ENCODE measurements at regions not wholly inside any gene's neighbourhood (a gene's known extent, or its start where the extent isn't known, plus 50 kb on each side); places are given as distances from the start of the nearest gene placed in this dataset.
"Not testable (repeated sequence)": the region's sequence is repeated elsewhere in the genome, so short reads cannot be mapped to it uniquely, and the experiment has no call there.

DNA sequence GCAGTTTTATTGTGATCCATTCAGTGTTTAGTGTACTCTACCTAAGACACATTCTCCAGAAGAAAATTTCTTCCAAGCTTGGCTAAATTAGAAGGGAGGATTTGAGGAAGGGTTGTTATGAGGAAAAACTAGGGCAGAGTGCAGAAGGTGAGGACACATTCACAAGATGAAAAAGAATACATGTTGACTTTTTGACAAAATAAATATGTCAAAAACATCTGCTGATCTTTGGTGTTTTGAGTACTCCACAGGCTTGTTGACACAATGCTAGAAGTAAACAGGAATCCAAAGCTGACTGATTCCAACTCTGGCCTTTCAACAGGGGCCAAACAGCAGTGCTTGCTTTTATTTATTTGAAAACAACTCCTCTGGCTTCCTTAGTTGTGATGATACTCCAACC, 125.8 kb upstream of the SLC7A11 start:
- no peak for DNase-seq (ENCODE audit: extremely low read depth, low read depth)

GRCh38 chr4:138352446-138352845, 110.3 kb upstream of the SLC7A11 start:
- not testable (repeated sequence) for DNase-seq (ENCODE audit: extremely low read depth, low read depth)

DNA sequence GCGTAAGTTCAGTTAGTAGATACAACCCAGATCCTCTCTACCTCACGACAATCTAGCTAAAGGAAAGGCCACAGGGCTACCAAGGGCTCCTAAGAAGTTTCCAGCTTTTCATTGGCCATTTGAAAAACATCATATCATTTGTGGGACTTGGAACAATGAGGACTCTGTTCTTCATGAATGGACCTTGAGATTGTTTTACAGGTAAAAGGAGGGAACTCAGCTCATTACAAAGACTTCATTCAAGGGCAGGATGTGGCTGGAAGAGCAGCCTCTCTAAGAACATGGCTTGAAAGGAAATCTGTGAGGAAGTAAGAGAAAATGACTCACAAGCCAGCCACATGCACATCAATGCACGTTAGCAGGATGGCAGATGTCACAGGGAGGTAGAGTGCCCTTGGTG, 105.9 kb upstream of the SLC7A11 start:
- no peak for DNase-seq (ENCODE audit: extremely low read depth, low read depth)

DNA sequence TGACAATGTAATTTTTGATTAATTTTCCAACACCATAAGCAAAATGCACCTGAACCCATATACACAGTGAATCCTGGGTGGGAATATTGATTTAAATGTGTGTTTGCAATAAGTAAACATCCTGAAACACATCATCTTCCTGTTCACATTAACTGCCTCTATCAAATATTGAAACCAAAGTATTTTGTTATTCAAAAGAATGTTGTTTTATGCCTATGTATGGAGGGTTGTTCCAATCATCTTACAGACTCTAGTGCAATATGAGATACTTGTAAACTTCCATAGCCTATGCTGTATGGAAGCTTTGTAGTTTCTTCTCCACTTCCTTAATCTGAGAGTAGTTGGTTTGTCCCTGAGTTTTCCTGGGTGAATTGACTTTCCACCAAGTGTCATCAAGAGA, 105.4 kb upstream of the SLC7A11 start:
- DNase-seq (ENCODE audit: extremely low read depth, low read depth) = no peak

DNA sequence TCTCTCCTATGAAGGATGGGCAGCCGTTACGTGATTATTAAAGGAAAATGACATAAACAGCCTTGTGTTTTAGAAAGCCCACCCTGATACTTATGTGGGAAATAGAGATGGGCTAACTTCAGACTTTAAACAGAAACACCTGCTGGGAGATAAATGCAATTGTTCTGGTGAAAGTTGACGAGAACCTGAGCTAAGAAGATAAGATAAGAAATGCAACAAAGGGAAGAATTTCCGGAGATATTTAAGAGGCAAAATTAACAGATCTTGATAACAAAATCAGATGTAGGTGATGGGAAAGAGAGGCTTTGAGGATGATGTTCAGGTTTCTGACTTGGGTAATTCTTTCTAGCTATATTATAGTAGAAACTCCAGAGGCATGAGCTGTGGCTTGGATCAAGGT, 102.7 kb upstream of the SLC7A11 start:
- no peak for DNase-seq (ENCODE audit: extremely low read depth, low read depth)

DNA sequence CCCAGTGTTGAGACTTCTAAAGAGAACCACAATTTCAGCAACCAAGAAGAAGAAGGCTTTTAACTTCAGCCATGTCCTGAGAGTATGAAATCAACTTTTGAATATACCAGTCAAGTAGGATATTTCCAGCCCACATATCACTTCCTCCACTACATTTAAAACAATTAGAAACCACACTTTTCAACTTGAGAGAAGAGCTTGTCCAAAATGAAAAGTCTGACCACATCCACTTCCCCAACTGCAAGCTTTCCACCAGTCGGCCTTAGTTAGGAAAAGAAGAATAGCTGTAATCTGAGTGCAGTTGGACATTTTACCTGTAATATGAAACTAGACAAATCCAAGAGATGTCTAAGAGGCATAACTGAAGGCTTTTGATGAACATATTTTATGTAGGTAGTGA, 101.9 kb upstream of the SLC7A11 start:
- DNase-seq (ENCODE audit: extremely low read depth, low read depth) = no peak

DNA sequence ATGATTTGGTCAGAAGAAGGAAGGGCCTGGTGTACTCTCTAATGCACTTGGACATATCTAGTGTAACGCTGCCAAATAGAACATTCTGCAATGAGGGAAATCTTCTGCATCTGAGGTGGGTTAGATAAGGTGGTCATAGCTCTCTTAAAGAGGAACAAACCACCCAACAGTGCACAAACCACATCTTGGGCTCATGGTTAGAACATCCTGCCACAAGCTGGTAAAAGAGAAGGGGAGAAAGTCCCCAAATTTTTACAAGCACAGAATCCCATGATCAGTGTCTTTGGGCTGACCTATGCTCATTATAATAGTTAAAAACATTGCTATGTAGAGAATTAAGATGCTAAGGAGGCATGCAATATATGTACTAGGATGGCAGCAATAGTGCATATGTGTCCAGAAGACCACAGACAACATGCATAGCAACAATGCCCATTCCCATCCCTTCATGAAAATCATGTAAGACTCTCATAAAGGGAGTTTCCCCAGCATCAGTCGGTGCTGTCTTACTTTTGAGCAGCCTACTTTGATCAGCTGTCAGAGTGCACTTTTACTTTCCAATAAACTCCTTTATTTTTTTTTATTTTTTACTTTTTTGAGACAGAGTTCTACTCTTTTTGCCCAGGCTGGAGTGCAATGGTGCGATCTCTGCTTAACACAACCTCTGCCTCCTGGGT, 99.7 kb upstream of the SLC7A11 start:
- DNase-seq (ENCODE audit: extremely low read depth, low read depth) = no peak

GRCh38 chr4:138338840-138339239, 96.7 kb upstream of the SLC7A11 start:
- DNase-seq (ENCODE audit: extremely low read depth, low read depth) = no peak

- DNase-seq (ENCODE audit: extremely low read depth, low read depth) = not testable (repeated sequence)
Measured at GRCh38 chr4:138338222-138338621, 96.1 kb upstream of the SLC7A11 start.

- no peak for DNase-seq (ENCODE audit: extremely low read depth, low read depth)
Measured at GRCh38 chr4:138334346-138335016, 92.3 kb upstream of the SLC7A11 start.

DNA sequence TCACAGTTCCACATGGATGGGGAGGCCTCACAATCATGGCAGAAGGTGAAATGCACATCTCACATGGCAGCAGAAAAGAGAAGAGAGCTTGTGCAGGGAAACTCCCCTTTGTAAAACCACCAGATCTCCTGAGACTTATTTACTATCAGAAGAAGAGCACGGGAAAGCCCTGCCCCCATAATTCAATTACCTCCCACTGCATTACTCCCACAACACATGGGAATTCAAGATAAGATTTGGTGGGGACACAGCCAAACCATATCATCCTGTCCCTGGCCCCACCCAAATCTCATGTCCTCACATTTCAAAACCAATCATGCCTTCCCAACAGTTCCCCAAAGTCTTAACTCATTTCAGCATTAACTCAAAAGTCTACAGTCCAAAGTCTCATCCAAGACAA, 90.3 kb upstream of the SLC7A11 start:
- not testable (repeated sequence) for DNase-seq (ENCODE audit: extremely low read depth, low read depth)

GRCh38 chr4:138330531-138330930, 88.4 kb upstream of the SLC7A11 start:
- DNase-seq (ENCODE audit: extremely low read depth, low read depth) = no peak

GRCh38 chr4:138329506-138330070, 87.4 kb upstream of the SLC7A11 start:
- DNase-seq (ENCODE audit: extremely low read depth, low read depth) = no peak

DNA sequence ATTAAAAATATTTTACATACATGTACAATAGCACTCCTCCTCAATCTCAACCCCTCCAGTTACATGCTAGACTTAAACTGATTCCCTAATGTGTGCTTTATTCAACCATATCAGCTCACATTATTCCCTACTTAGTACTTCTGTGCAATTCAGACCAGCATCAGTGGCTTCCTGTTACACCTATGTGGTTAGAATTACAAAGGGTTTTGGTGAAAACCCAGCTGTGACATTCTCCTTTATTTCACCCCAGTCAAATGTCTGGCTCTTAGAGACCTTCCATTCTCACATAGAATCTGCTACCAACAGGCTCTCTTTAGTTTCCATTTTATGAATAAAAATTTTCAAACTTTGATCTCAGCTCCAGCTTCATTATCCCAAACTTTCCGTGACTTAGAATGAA, 85.2 kb upstream of the SLC7A11 start:
- no peak for DNase-seq (ENCODE audit: extremely low read depth, low read depth)

- DNase-seq (ENCODE audit: extremely low read depth, low read depth) = no peak
Measured at GRCh38 chr4:138320831-138321230, 78.7 kb upstream of the SLC7A11 start.

DNA sequence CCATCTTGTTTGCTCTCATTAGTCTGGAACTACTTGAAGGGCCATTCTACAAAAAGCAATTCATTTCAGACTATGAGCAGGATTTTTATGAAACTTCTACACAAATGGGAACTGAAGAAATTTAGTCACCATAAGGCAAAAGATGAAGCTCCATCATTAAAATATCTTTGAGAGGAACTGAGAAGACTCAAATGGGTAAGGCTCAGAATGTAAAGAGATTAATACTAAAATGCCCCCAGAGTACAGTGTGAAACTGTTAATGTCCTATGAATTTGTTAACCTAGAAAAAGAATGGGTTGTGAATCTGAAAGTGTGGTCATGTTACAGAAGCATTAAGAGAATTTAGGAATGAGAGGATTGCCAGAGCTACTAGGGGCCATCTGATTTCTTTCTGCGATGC, 77.9 kb upstream of the SLC7A11 start:
- no peak for DNase-seq (ENCODE audit: extremely low read depth, low read depth)

DNA sequence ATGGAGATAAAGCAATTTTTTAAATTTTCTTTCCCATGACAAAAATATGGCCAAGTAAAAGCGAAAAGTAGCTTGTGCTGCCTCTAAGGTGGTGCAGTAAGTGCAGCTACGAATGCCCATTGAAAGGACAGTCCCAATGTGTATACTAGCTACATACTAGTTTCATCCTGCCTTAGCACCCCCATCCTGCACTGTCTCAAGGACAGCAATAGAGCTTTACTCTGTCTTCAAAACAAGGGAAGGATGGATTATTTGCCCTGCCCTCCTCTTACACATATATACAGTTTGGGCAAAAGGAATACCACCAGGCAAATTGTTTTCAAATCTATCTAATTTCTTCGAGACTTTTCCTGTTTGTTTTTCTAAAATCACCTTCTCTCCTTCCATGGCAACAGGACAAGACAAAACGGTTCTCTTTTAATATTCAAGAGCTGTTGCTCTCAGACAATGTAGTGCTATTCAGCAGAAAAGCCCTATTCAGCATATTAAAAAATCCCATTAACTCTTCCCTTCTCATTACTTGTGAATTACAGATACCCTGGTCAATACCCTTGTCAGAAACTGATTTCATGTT, 75.1 kb upstream of the SLC7A11 start:
- no peak for DNase-seq (ENCODE audit: extremely low read depth, low read depth)

DNA sequence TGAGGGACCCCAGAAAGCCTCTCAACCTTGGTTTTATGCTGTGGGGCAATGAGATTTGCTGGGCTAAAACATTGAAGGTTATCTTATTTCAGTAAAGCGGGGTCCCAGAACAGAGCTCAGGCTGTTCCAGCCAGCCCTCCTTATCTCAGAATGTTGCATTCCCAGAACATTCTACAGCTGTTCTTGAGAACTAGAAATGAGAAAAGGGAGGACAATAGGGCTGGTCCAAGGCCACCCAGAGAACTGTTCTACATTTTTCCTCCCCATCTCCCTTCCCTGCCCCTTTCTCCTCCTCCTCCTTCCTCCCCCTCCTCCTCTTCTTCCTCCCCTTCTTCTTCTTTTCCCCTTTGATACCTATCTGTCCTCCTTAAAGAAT, 70.4 kb upstream of the SLC7A11 start:
- no peak for DNase-seq (ENCODE audit: extremely low read depth, low read depth)

DNA sequence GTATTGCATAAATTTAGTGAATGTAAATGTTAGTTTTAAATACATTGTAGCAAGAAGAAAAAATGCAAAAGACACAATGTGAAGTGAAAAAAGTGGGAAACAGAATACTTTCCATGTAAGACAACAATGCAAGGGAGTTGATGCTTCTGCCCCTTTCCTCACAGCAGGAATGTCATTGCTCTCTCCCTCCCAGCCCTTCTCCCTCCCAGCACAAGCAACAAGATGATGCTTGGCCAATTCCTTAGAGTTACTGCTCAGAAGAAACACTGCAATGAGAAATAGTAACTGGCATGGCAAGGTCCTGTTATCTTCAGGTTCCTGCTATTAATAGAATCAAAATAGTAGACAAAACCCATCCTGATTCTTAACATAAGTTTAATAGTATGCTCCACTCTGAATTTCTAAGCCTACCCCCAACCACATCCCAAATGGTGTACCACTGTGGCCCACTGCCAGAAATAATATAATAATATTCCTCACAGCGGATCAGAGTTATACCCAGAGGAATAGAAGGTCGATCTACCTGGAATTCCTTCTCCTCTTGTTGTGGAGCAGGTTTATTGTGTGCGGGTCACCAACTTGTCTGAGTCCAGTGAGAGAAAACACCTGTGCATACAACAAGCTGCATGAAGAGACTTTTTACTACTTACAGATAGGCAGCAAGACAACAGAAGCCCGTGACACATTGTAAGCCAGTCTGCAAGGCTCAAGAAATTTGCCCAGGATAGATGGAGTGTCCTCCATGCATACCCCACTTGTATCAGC, 69.8 kb upstream of the SLC7A11 start:
- no peak for DNase-seq (ENCODE audit: extremely low read depth, low read depth)

- no peak for DNase-seq (ENCODE audit: extremely low read depth, low read depth)
Measured at GRCh38 chr4:138310991-138311390, 68.8 kb upstream of the SLC7A11 start.

GRCh38 chr4:138310498-138310897, 68.3 kb upstream of the SLC7A11 start:
- no peak for DNase-seq (ENCODE audit: extremely low read depth, low read depth)
